ENCODE measurements at regions not wholly inside any gene's neighbourhood (a gene's known extent, or its start where the extent isn't known, plus 50 kb on each side); places are given as distances from the start of the nearest gene placed in this dataset.
A peak's percentile ranks its signal among the peaks of the same experiment; 100 is the strongest.

DNA sequence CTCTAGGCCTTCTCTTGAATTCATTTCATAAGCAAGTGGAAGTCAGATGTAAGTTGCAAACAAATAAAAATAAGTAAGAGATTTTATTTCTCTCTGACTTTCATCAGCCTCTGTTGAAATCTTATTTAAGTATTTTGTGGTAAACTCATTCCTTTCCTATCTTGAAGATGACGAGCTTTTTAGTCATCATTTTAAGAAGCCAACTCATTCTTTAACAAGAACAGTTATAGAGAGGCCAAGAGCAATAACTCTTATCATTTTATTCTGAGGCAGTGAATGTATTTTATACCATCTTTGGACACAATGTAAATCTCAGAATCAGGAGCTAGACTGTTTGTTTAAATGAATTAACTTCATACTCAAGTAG lies 147.5 kb upstream of the MBNL1 start:
- intact Hi-C loops (cut with DNase I): no loop called here
- H3K27me3 ChIP-seq: no peaks in the 10 kb centered on the region
- no peaks in the 10 kb centered on the region for H3K36me3 ChIP-seq
- H3K4me3 ChIP-seq: no peak overlapping the region
- peaks cover 0 to 31% (median 13%) of the 10 kb centered on the region in 4 donors for H3K4me1 ChIP-seq
- H3K9me3 ChIP-seq: no peaks in the 10 kb centered on the region
- H3K27ac ChIP-seq: peak overlapping the region in 3 of 4 donors; percentile 56 to 77 (median 73)
- TF ChIP-seq EP300 (IDR thresholded peaks at IDR 0.05): peak in 1 of 4 donors; percentile 42
- no peak for TF ChIP-seq POLR2A (IDR thresholded peaks at IDR 0.05)
- no peak for TF ChIP-seq CTCF (IDR thresholded peaks at IDR 0.05)
- peak in 3 of 4 donors; percentile 31 to 77 (median 66) for TF ChIP-seq POLR2AphosphoS5 (IDR thresholded peaks at IDR 0.05)
- WGBS, 2 donors: 61 to 64% methylated on average over 1 of the region's 1 CpG
- no peak for DNase-seq

DNA sequence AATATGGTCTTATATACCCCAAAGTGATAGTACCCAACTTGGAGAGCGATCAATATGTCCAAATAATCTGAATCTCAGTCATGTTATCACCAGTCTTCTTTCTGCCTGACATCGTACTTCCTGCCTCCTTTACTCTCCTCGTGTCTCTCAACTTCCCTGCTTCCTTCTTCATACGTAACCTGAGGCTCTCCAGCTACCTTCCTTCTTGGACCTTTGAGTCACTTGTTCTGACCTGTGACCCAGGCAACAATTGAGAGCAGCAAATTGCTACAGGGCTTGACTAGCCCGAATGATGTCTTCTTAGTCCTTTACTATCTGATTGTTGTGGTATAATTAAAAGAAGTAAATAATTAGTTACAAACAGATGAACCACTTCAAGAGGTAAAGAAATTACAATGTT lies 145.9 kb upstream of the MBNL1 start:
- DNase-seq: no peak
- Histone ChIP-seq H3K27ac (peak overlapping the region in 2 of 4 donors; percentile 73 to 77), H3K4me1 (peaks cover 0 to 37% (median 13%) of the 10 kb centered on the region in 4 donors), H3K9me3 (no peaks in the 10 kb centered on the region), H3K36me3 (no peaks in the 10 kb centered on the region), H3K4me3 (no peak overlapping the region), H3K27me3 (no peaks in the 10 kb centered on the region)
- intact Hi-C loops (cut with DNase I): no loop called here
- TF ChIP-seq POLR2AphosphoS5 (IDR thresholded peaks at IDR 0.05): no peak
- no peak for TF ChIP-seq CTCF (IDR thresholded peaks at IDR 0.05)
- TF ChIP-seq POLR2A (IDR thresholded peaks at IDR 0.05): no peak
- TF ChIP-seq EP300 (IDR thresholded peaks at IDR 0.05): no peak
- WGBS, 2 donors: 73 to 85% methylated on average over 5 of the region's 5 CpGs

DNA sequence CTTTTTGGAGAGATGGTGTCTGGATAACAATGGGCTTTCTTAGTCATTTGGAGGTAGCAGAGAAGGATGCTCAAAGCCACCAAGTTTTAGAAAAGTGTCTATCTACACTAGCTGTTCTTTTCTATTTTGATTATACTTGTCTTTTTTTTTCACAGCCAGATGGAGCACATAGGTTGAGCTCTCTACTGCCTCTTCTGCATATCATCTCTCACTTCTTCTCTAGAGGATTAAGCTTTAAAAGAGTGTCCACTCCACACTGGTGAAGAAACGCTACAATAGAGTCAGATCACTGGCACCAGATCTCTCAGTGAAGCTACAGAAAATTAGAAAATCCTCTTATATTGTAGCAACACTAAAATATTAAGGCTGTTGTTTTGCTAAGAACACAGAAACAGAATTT lies 145.3 kb upstream of the MBNL1 start:
- H3K27ac ChIP-seq: peak overlapping the region in 2 of 4 donors; percentile 73 to 77
- TF ChIP-seq POLR2AphosphoS5 (IDR thresholded peaks at IDR 0.05) (no peak), POLR2A (IDR thresholded peaks at IDR 0.05) (no peak), EP300 (IDR thresholded peaks at IDR 0.05) (no peak), CTCF (IDR thresholded peaks at IDR 0.05) (no peak)
- H3K36me3 ChIP-seq: no peaks in the 10 kb centered on the region
- H3K4me1 ChIP-seq: peaks cover 0 to 37% (median 13%) of the 10 kb centered on the region in 4 donors
- intact Hi-C loops (cut with DNase I): no loop called here
- H3K4me3 ChIP-seq: no peak overlapping the region
- H3K27me3 ChIP-seq: no peaks in the 10 kb centered on the region
- DNase-seq: no peak
- no peaks in the 10 kb centered on the region for H3K9me3 ChIP-seq
- WGBS, 2 donors: 95 to 96% methylated on average over 1 of the region's 1 CpG

GRCh38 chr3:152126260-152126659 lies 142.5 kb upstream of the MBNL1 start:
- H3K36me3 ChIP-seq: no peaks in the 10 kb centered on the region
- H3K4me1 ChIP-seq: peaks cover 0 to 24% (median 1%) of the 10 kb centered on the region in 4 donors
- DNase-seq: no peak
- H3K4me3 ChIP-seq: no peak overlapping the region
- no peaks in the 10 kb centered on the region for H3K27me3 ChIP-seq
- H3K27ac ChIP-seq: no peak overlapping the region
- WGBS, 2 donors: 81 to 90% methylated on average over 2 of the region's 2 CpGs
- H3K9me3 ChIP-seq: no peaks in the 10 kb centered on the region
- TF ChIP-seq CTCF (IDR thresholded peaks at IDR 0.05) (no peak), EP300 (IDR thresholded peaks at IDR 0.05) (no peak), POLR2A (IDR thresholded peaks at IDR 0.05) (no peak), POLR2AphosphoS5 (IDR thresholded peaks at IDR 0.05) (no peak)
- intact Hi-C loops (cut with DNase I): no loop called here

GRCh38 chr3:152127058-152127457 lies 141.7 kb upstream of the MBNL1 start:
- peaks cover 0 to 16% (median 0%) of the 10 kb centered on the region in 4 donors for H3K4me1 ChIP-seq
- no peaks in the 10 kb centered on the region for H3K9me3 ChIP-seq
- H3K27me3 ChIP-seq: no peaks in the 10 kb centered on the region
- WGBS, 2 donors: 78 to 84% methylated on average over 4 of the region's 4 CpGs
- no peak for DNase-seq
- TF ChIP-seq POLR2AphosphoS5 (IDR thresholded peaks at IDR 0.05): no peak
- no peak for TF ChIP-seq CTCF (IDR thresholded peaks at IDR 0.05)
- no peak for TF ChIP-seq EP300 (IDR thresholded peaks at IDR 0.05)
- no peak for TF ChIP-seq POLR2A (IDR thresholded peaks at IDR 0.05)
- intact Hi-C loops (cut with DNase I): no loop called here
- no peak overlapping the region for H3K27ac ChIP-seq
- no peaks in the 10 kb centered on the region for H3K36me3 ChIP-seq
- no peak overlapping the region for H3K4me3 ChIP-seq
